ENCODE measurements at regions not wholly inside any gene's neighbourhood (a gene's known extent, or its start where the extent isn't known, plus 50 kb on each side); places are given as distances from the start of the nearest gene placed in this dataset.

DNA sequence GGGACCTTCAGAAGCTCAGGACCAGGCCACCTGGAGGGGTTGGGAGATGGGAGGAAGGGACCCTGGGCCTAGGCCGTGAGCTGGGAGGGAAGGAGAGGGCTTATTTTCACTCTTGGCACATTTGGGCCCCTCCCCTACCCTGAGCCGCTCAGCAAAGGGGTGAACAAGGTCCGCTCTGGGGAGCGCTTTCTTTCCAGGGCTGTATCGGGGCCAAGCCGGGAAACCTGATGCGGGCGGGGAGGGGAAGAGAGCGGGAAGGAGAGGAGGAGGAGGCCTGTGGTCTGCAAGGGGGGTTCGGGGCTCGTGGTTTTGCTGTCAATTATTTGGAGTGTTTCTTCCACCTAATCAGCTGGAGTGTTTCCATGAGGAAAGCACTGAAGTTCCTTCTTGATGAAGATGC is 62.7 kb upstream of the RXRA start:
- H3K23ac ChIP-seq (ENCODE audit: low read depth, low read length, poor library complexity) = no peak overlapping the region

DNA sequence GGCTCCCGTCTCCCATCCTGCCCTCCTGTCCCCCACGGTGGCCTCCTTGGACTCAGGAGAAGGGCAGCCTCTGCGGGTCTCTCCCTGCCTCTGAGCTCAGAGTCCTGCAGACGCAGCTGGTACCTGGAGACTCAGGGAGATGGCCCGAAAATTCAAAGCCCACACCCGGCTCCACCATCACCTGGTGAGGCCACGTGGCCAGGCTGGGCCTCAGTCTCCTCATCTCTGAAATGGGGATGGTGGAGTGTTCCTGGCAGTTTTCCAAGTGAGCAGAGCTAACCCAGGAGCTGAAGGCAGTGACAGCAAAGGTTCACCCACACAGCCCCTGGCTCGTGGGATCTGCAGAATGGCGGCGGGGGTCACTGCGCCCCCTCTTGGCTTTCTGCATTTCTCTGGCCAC is 62.1 kb upstream of the RXRA start:
- no peak for DNase-seq (ENCODE audit: low spot score)
- H2BK5ac ChIP-seq (ENCODE audit: low read length) = peak overlapping the region; percentile 40
- peaks cover 0 to 1% of the 10 kb centered on the region in 2 donors for H3K9me3 ChIP-seq (replicated peaks in 1 of 2; ENCODE audit: control insufficient read depth in 2 of 2, insufficient read depth in 1 of 2, low read depth in 1 of 2, low read length in 2 of 2)
- H3K36me3 ChIP-seq (replicated peaks in 1 of 2; ENCODE audit: control insufficient read depth in 2 of 2, insufficient read depth in 2 of 2, low read length in 2 of 2) = no peaks in the 10 kb centered on the region
- no peak overlapping the region for H2BK120ac ChIP-seq (ENCODE audit: low read depth, low read length)
- H3K27me3 ChIP-seq (ENCODE audit: control insufficient read depth in 3 of 3, insufficient read depth in 3 of 3, low read depth in 1 of 3, low read length in 3 of 3) = peaks cover 0 to 61% (median 0%) of the 10 kb centered on the region in 3 experiments
- peak overlapping the region; percentile 76 for H3K18ac ChIP-seq (ENCODE audit: low read length)
- H2AFZ ChIP-seq (ENCODE audit: low read length) = no peak overlapping the region
- no CpG with 5 or more reads among the region's 11 CpGs for WGBS, 2 donors (ENCODE audit: extremely low coverage in 2 of 2, insufficient read length in 2 of 2, insufficient replicate concordance in 1 of 2)
- H3K9ac ChIP-seq (ENCODE audit: low read depth, low read length, poor library complexity) = no peak overlapping the region
- H3K4me2 ChIP-seq (ENCODE audit: insufficient read depth, low read length, poor library complexity, severe bottlenecking) = no peak overlapping the region
- H4K8ac ChIP-seq (ENCODE audit: low read depth, low read length) = no peak overlapping the region
- no peak overlapping the region for H2AK5ac ChIP-seq (ENCODE audit: low read depth, low read length)
- H2BK15ac ChIP-seq (ENCODE audit: low read length) = no peak overlapping the region
- peaks cover 0 to 7% of the 10 kb centered on the region in 2 donors for H3K4me1 ChIP-seq (ENCODE audit: control insufficient read depth in 2 of 2, insufficient read depth in 1 of 2, low read depth in 1 of 2, low read length in 2 of 2)
- H3K27ac ChIP-seq (replicated peaks; ENCODE audit: low read length) = no peak overlapping the region
- no peak overlapping the region for H4K91ac ChIP-seq (ENCODE audit: low read depth, low read length, poor library complexity)
- no peak overlapping the region for H2BK12ac ChIP-seq (ENCODE audit: low read length)
- H3K4ac ChIP-seq (ENCODE audit: low read length) = no peak overlapping the region
- no peak overlapping the region for H3K14ac ChIP-seq (ENCODE audit: low read length)
- H3K79me1 ChIP-seq (ENCODE audit: low read depth, low read length) = no peaks in the 10 kb centered on the region
- no peak overlapping the region for H3K4me3 ChIP-seq (ENCODE audit: low read length in 2 of 2)
- no peak overlapping the region for H3K23ac ChIP-seq (ENCODE audit: low read depth, low read length, poor library complexity)

More for the DNA sequence above, 62.7 kb upstream of the RXRA start:
- Histone ChIP-seq H3K27ac (replicated peaks; ENCODE audit: low read length) (no peak overlapping the region), H3K9ac (ENCODE audit: low read depth, low read length, poor library complexity) (no peak overlapping the region), H3K4me3 (ENCODE audit: low read length in 2 of 2) (no peak overlapping the region), H3K18ac (ENCODE audit: low read length) (peak overlapping the region; percentile 87), H2AK5ac (ENCODE audit: low read depth, low read length) (peak overlapping the region; percentile 8), H3K4me2 (ENCODE audit: insufficient read depth, low read length, poor library complexity, severe bottlenecking) (no peak overlapping the region), H3K9me3 (replicated peaks in 1 of 2; ENCODE audit: control insufficient read depth in 2 of 2, insufficient read depth in 1 of 2, low read depth in 1 of 2, low read length in 2 of 2) (peaks cover 0 to 1% of the 10 kb centered on the region in 2 donors), H4K8ac (ENCODE audit: low read depth, low read length) (no peak overlapping the region), H2BK5ac (ENCODE audit: low read length) (no peak overlapping the region), H3K27me3 (ENCODE audit: control insufficient read depth in 3 of 3, insufficient read depth in 3 of 3, low read depth in 1 of 3, low read length in 3 of 3) (peaks cover 0 to 58% (median 0%) of the 10 kb centered on the region in 3 experiments), H2AFZ (ENCODE audit: low read length) (no peak overlapping the region), H2BK15ac (ENCODE audit: low read length) (peak overlapping the region; percentile 72), H4K91ac (ENCODE audit: low read depth, low read length, poor library complexity) (no peak overlapping the region), H3K36me3 (replicated peaks in 1 of 2; ENCODE audit: control insufficient read depth in 2 of 2, insufficient read depth in 2 of 2, low read length in 2 of 2) (no peaks in the 10 kb centered on the region), H3K14ac (ENCODE audit: low read length) (no peak overlapping the region), H3K4me1 (ENCODE audit: control insufficient read depth in 2 of 2, insufficient read depth in 1 of 2, low read depth in 1 of 2, low read length in 2 of 2) (peaks cover 0 to 7% of the 10 kb centered on the region in 2 donors), H2BK12ac (ENCODE audit: low read length) (no peak overlapping the region), H3K4ac (ENCODE audit: low read length) (no peak overlapping the region), H2BK120ac (ENCODE audit: low read depth, low read length) (no peak overlapping the region), H3K79me1 (ENCODE audit: low read depth, low read length) (no peaks in the 10 kb centered on the region)
- no CpG with 5 or more reads among the region's 11 CpGs for WGBS, 2 donors (ENCODE audit: extremely low coverage in 2 of 2, insufficient read length in 2 of 2, insufficient replicate concordance in 1 of 2)
- no peak for DNase-seq (ENCODE audit: low spot score)

DNA sequence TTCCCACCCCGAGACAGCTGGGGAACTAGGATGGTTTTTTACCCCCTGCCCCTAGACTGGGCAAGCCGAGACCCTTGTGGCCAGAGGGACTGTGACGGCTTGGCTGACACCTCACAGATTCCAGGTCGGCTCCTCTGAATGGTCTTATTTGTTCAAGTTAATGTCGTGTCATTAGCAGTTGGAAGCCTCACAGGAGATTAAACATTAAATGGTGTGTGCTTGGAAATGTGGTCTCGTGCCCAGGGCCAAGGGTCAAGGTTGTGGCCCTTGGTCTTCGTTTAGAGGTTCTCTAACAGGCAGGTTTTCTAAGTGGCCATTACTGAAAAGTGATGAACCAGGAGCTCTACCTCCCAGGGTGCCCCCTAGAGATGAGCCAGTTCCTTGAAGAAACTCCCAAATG is 61.2 kb upstream of the RXRA start:
- Histone ChIP-seq H2AFZ (ENCODE audit: low read length) (no peak overlapping the region), H2BK15ac (ENCODE audit: low read length) (no peak overlapping the region), H3K4me3 (ENCODE audit: low read length in 2 of 2) (no peak overlapping the region), H3K9me3 (replicated peaks in 1 of 2; ENCODE audit: control insufficient read depth in 2 of 2, insufficient read depth in 1 of 2, low read depth in 1 of 2, low read length in 2 of 2) (peaks cover 0 to 3% of the 10 kb centered on the region in 2 donors), H4K91ac (ENCODE audit: low read depth, low read length, poor library complexity) (no peak overlapping the region), H3K4me2 (ENCODE audit: insufficient read depth, low read length, poor library complexity, severe bottlenecking) (no peak overlapping the region), H3K36me3 (replicated peaks in 1 of 2; ENCODE audit: control insufficient read depth in 2 of 2, insufficient read depth in 2 of 2, low read length in 2 of 2) (no peaks in the 10 kb centered on the region), H4K8ac (ENCODE audit: low read depth, low read length) (no peak overlapping the region), H3K27ac (replicated peaks; ENCODE audit: low read length) (no peak overlapping the region), H2BK5ac (ENCODE audit: low read length) (no peak overlapping the region), H3K14ac (ENCODE audit: low read length) (no peak overlapping the region), H3K18ac (ENCODE audit: low read length) (peak overlapping the region; percentile 75), H3K23ac (ENCODE audit: low read depth, low read length, poor library complexity) (no peak overlapping the region), H3K4me1 (ENCODE audit: control insufficient read depth in 2 of 2, insufficient read depth in 1 of 2, low read depth in 1 of 2, low read length in 2 of 2) (peaks cover 0 to 7% of the 10 kb centered on the region in 2 donors), H3K27me3 (ENCODE audit: control insufficient read depth in 3 of 3, insufficient read depth in 3 of 3, low read depth in 1 of 3, low read length in 3 of 3) (peaks cover 0 to 69% (median 0%) of the 10 kb centered on the region in 3 experiments), H2AK5ac (ENCODE audit: low read depth, low read length) (no peak overlapping the region), H3K4ac (ENCODE audit: low read length) (no peak overlapping the region), H2BK120ac (ENCODE audit: low read depth, low read length) (no peak overlapping the region), H3K9ac (ENCODE audit: low read depth, low read length, poor library complexity) (no peak overlapping the region), H3K79me1 (ENCODE audit: low read depth, low read length) (no peaks in the 10 kb centered on the region), H2BK12ac (ENCODE audit: low read length) (no peak overlapping the region)
- WGBS, 2 donors (ENCODE audit: extremely low coverage in 2 of 2, insufficient read length in 2 of 2, insufficient replicate concordance in 1 of 2) = no CpG with 5 or more reads among the region's 7 CpGs
- DNase-seq (ENCODE audit: low spot score) = no peak

DNA sequence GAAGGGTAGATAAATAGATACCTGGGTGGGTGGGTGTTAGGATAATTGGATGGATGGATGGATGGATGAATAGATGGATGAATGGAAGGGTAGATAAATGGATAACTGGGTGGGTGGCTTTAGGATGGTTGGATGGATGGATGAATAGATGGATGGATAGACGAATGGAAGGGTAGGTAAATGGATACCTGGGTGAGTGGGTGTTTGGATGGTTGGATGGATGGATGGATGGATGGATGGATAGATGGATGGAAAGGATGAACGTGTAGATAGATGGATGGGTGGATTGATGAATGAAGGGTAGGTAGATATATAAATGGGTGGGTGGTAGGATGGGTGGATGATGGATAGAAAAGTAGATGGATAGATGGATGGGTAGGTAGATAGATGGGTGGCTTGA is 59.8 kb upstream of the RXRA start:
- no peak overlapping the region for H2AK5ac ChIP-seq (ENCODE audit: low read depth, low read length)
- H2BK120ac ChIP-seq (ENCODE audit: low read depth, low read length) = no peak overlapping the region
- no peak overlapping the region for H2BK5ac ChIP-seq (ENCODE audit: low read length)
- H3K27ac ChIP-seq (replicated peaks; ENCODE audit: low read length) = no peak overlapping the region
- H3K27me3 ChIP-seq (ENCODE audit: control insufficient read depth in 3 of 3, insufficient read depth in 3 of 3, low read depth in 1 of 3, low read length in 3 of 3) = peaks cover 0 to 72% (median 0%) of the 10 kb centered on the region in 3 experiments
- no peak overlapping the region for H2BK15ac ChIP-seq (ENCODE audit: low read length)
- DNase-seq (ENCODE audit: low spot score) = no peak
- H3K23ac ChIP-seq (ENCODE audit: low read depth, low read length, poor library complexity) = no peak overlapping the region
- no peak overlapping the region for H4K91ac ChIP-seq (ENCODE audit: low read depth, low read length, poor library complexity)
- H3K4me3 ChIP-seq (ENCODE audit: low read length in 2 of 2) = no peak overlapping the region
- no peak overlapping the region for H3K18ac ChIP-seq (ENCODE audit: low read length)
- H3K9me3 ChIP-seq (replicated peaks in 1 of 2; ENCODE audit: control insufficient read depth in 2 of 2, insufficient read depth in 1 of 2, low read depth in 1 of 2, low read length in 2 of 2) = peaks cover 0 to 3% of the 10 kb centered on the region in 2 donors
- 100% methylated on average over 2 of the region's 2 CpGs for WGBS, 2 donors (ENCODE audit: extremely low coverage in 2 of 2, insufficient read length in 2 of 2, insufficient replicate concordance in 1 of 2)
- no peak overlapping the region for H3K9ac ChIP-seq (ENCODE audit: low read depth, low read length, poor library complexity)
- H3K14ac ChIP-seq (ENCODE audit: low read length) = no peak overlapping the region
- no peak overlapping the region for H4K8ac ChIP-seq (ENCODE audit: low read depth, low read length)
- no peaks in the 10 kb centered on the region for H3K79me1 ChIP-seq (ENCODE audit: low read depth, low read length)
- no peaks in the 10 kb centered on the region for H3K36me3 ChIP-seq (replicated peaks in 1 of 2; ENCODE audit: control insufficient read depth in 2 of 2, insufficient read depth in 2 of 2, low read length in 2 of 2)
- no peak overlapping the region for H3K4ac ChIP-seq (ENCODE audit: low read length)
- no peak overlapping the region for H2AFZ ChIP-seq (ENCODE audit: low read length)
- H3K4me1 ChIP-seq (ENCODE audit: control insufficient read depth in 2 of 2, insufficient read depth in 1 of 2, low read depth in 1 of 2, low read length in 2 of 2) = peaks cover 0 to 7% of the 10 kb centered on the region in 2 donors
- no peak overlapping the region for H2BK12ac ChIP-seq (ENCODE audit: low read length)
- no peak overlapping the region for H3K4me2 ChIP-seq (ENCODE audit: insufficient read depth, low read length, poor library complexity, severe bottlenecking)
